ENCODE measurements at regions not wholly inside any gene's neighbourhood (a gene's known extent, or its start where the extent isn't known, plus 50 kb on each side); places are given as distances from the start of the nearest gene placed in this dataset.

GRCh38 chr1:4045397-4046010 lies 145.4 kb upstream of the C1orf174 start:
- TF ChIP-seq CTCF (IDR thresholded peaks at IDR 0.05) (no peak), POLR2A (IDR thresholded peaks at IDR 0.05) (no peak)
